Panc1 (cell line): ENCODE measurements at regions not wholly inside any gene's neighbourhood (a gene's known extent, or its start where the extent isn't known, plus 50 kb on each side); places are given as distances from the start of the nearest gene placed in this dataset.

Experiments
- POLR2AphosphoS5 ChIP-seq: IDR thresholded peaks from 2 replicates; pipeline ENCODE4 v1.6.1; 2012; ENCODE audit warnings: mild to moderate bottlenecking, low read depth, low read length, moderate library complexity
- SIN3A ChIP-seq: IDR thresholded peaks from 2 replicates; pipeline ENCODE4 v1.6.1; 2012; ENCODE audit warnings: low read depth, mild to moderate bottlenecking, low read length, moderate library complexity, borderline replicate concordance; ENCODE audit not compliant: insufficient read depth
- TF ChIP-seq, protein P1 (sequence below): fragments of 450-650 bp; IDR thresholded peaks from 2 replicates; pipeline ENCODE4 v1.5.1; 2017; ENCODE audit warnings: mild to moderate bottlenecking
- TF ChIP-seq, protein P2 (sequence below), 2 experiments: IDR thresholded peaks; 2 replicates each; pipeline ENCODE4 v1.6.1; 2011 to 2012; ENCODE audit warnings: low read depth in 2 of 2, control low read depth in 1 of 2, low read length in 1 of 2, mild to moderate bottlenecking in 1 of 2, moderate library complexity in 1 of 2; ENCODE audit not compliant: insufficient read depth in 1 of 2

DNA sequence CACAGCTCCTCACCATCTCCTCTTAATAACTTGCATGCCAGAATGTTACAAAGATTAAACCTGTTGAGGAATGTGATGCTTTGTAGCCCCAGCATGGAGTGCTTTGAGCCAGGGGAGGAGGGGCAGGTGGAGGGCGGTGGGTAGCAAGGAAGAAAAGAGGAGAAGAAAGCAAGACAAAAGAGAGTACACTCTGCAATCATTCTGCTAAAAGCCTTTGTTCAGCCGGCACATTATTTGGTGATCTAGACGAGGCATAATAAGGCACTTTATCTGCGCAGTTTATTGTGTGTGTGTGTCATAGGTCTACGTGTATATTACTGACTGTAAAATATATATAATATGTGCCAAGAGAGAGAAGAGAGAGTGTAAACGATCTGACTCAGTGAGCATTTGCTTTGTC lies 139.1 kb downstream of the SOX9 start:
- TF ChIP-seq, protein P1, sequence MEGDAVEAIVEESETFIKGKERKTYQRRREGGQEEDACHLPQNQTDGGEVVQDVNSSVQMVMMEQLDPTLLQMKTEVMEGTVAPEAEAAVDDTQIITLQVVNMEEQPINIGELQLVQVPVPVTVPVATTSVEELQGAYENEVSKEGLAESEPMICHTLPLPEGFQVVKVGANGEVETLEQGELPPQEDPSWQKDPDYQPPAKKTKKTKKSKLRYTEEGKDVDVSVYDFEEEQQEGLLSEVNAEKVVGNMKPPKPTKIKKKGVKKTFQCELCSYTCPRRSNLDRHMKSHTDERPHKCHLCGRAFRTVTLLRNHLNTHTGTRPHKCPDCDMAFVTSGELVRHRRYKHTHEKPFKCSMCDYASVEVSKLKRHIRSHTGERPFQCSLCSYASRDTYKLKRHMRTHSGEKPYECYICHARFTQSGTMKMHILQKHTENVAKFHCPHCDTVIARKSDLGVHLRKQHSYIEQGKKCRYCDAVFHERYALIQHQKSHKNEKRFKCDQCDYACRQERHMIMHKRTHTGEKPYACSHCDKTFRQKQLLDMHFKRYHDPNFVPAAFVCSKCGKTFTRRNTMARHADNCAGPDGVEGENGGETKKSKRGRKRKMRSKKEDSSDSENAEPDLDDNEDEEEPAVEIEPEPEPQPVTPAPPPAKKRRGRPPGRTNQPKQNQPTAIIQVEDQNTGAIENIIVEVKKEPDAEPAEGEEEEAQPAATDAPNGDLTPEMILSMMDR, result no peak
- TF ChIP-seq POLR2AphosphoS5 (no peak), SIN3A (no peak)
- TF ChIP-seq, protein P2, sequence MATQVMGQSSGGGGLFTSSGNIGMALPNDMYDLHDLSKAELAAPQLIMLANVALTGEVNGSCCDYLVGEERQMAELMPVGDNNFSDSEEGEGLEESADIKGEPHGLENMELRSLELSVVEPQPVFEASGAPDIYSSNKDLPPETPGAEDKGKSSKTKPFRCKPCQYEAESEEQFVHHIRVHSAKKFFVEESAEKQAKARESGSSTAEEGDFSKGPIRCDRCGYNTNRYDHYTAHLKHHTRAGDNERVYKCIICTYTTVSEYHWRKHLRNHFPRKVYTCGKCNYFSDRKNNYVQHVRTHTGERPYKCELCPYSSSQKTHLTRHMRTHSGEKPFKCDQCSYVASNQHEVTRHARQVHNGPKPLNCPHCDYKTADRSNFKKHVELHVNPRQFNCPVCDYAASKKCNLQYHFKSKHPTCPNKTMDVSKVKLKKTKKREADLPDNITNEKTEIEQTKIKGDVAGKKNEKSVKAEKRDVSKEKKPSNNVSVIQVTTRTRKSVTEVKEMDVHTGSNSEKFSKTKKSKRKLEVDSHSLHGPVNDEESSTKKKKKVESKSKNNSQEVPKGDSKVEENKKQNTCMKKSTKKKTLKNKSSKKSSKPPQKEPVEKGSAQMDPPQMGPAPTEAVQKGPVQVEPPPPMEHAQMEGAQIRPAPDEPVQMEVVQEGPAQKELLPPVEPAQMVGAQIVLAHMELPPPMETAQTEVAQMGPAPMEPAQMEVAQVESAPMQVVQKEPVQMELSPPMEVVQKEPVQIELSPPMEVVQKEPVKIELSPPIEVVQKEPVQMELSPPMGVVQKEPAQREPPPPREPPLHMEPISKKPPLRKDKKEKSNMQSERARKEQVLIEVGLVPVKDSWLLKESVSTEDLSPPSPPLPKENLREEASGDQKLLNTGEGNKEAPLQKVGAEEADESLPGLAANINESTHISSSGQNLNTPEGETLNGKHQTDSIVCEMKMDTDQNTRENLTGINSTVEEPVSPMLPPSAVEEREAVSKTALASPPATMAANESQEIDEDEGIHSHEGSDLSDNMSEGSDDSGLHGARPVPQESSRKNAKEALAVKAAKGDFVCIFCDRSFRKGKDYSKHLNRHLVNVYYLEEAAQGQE (IDR thresholded peaks at IDR 0.05; ENCODE audit: insufficient read depth in 1 of 2, low read depth in 2 of 2, low read length in 1 of 2), result no peak
